ENCODE measurements at regions not wholly inside any gene's neighbourhood (a gene's known extent, or its start where the extent isn't known, plus 50 kb on each side); places are given as distances from the start of the nearest gene placed in this dataset.

- Histone ChIP-seq H3K27ac (ENCODE audit: low read depth in 1 of 2, low read length in 2 of 2) (no peak overlapping the region), H3K9me3 (ENCODE audit: control insufficient read depth in 4 of 4, low read length in 3 of 4) (no peaks in the 10 kb centered on the region), H3K4me1 (ENCODE audit: control insufficient read depth in 4 of 4, insufficient read depth in 4 of 4, low read length in 3 of 4) (no peaks in the 10 kb centered on the region), H3K9ac (ENCODE audit: low read depth in 1 of 2, low read length in 2 of 2) (no peak overlapping the region), H3K27me3 (ENCODE audit: control insufficient read depth in 4 of 4, insufficient read depth in 4 of 4, low read length in 3 of 4) (no peaks in the 10 kb centered on the region), H3K36me3 (ENCODE audit: control insufficient read depth in 4 of 4, insufficient read depth in 3 of 4, low read depth in 1 of 4, low read length in 3 of 4) (no peaks in the 10 kb centered on the region), H3K4me3 (ENCODE audit: low read depth in 1 of 3, low read length in 3 of 3) (no peak overlapping the region)
- DNase-seq (ENCODE audit: low spot score): no peak
- WGBS: 93% methylated on average over 9 of the region's 9 CpGs
- TF ChIP-seq HNF4G (IDR thresholded peaks at IDR 0.05) (no peak), JUND (IDR thresholded peaks at IDR 0.05) (no peak), NR2F2 (IDR thresholded peaks at IDR 0.05) (no peak), REST (IDR thresholded peaks at IDR 0.05) (no peak), EGR1 (IDR thresholded peaks at IDR 0.05; ENCODE audit: low read depth in 2 of 2) (no peak), FOXA2 (IDR thresholded peaks at IDR 0.05) (no peak), FOXA1 (IDR thresholded peaks at IDR 0.05) (no peak), ATF3 (IDR thresholded peaks at IDR 0.05) (no peak), YY1 (IDR thresholded peaks at IDR 0.05) (no peak), MAX (IDR thresholded peaks at IDR 0.05) (no peak), CTCF (IDR thresholded peaks at IDR 0.05; ENCODE audit: low read depth, low read length, missing input control) (no peak), TAF1 (conservative IDR thresholded peaks at IDR 0.05) (no peak), ZBTB33 (IDR thresholded peaks at IDR 0.05) (no peak), HNF4A (conservative IDR thresholded peaks at IDR 0.05) (no peak), RXRA (IDR thresholded peaks at IDR 0.05) (no peak)
Measured at GRCh38 chr14:103230021-103230420, 104.0 kb upstream of the EIF5 start.

GRCh38 chr14:103230658-103231334, 103.2 kb upstream of the EIF5 start:
- Histone ChIP-seq H3K27ac (ENCODE audit: low read depth in 1 of 2, low read length in 2 of 2) (no peak overlapping the region), H3K36me3 (ENCODE audit: control insufficient read depth in 4 of 4, insufficient read depth in 3 of 4, low read depth in 1 of 4, low read length in 3 of 4) (no peaks in the 10 kb centered on the region), H3K9ac (ENCODE audit: low read depth in 1 of 2, low read length in 2 of 2) (no peak overlapping the region), H3K27me3 (ENCODE audit: control insufficient read depth in 4 of 4, insufficient read depth in 4 of 4, low read length in 3 of 4) (no peaks in the 10 kb centered on the region), H3K9me3 (ENCODE audit: control insufficient read depth in 4 of 4, low read length in 3 of 4) (no peaks in the 10 kb centered on the region), H3K4me3 (ENCODE audit: low read depth in 1 of 3, low read length in 3 of 3) (no peak overlapping the region), H3K4me1 (ENCODE audit: control insufficient read depth in 4 of 4, insufficient read depth in 4 of 4, low read length in 3 of 4) (no peaks in the 10 kb centered on the region)
- no peak for DNase-seq (ENCODE audit: low spot score)
- WGBS: 95% methylated on average over 16 of the region's 16 CpGs
- TF ChIP-seq MAX (IDR thresholded peaks at IDR 0.05) (no peak), ZBTB33 (IDR thresholded peaks at IDR 0.05) (no peak), FOXA1 (IDR thresholded peaks at IDR 0.05) (no peak), REST (IDR thresholded peaks at IDR 0.05) (no peak), SP1 (IDR thresholded peaks at IDR 0.05) (no peak), HNF4A (conservative IDR thresholded peaks at IDR 0.05) (no peak), GABPA (IDR thresholded peaks at IDR 0.05 in 1 of 2, conservative IDR thresholded peaks at IDR 0.05 in 1 of 2) (no peak), FOXA2 (IDR thresholded peaks at IDR 0.05) (no peak), HNF4G (IDR thresholded peaks at IDR 0.05) (no peak)

Measured in liver (tissue), 8 donors.